GM18909 (cell line): ENCODE measurements at regions not wholly inside any gene's neighbourhood (a gene's known extent, or its start where the extent isn't known, plus 50 kb on each side); places are given as distances from the start of the nearest gene placed in this dataset.
"Not testable (repeated sequence)": the region's sequence is repeated elsewhere in the genome, so short reads cannot be mapped to it uniquely, and the experiment has no call there.

Source experiments
- ATAC-seq: cut with Tn5 transposase; IDR thresholded peaks from one replicate; pipeline ENCODE4 v1.9.1; 2021; ENCODE audit warnings: mild to moderate bottlenecking; ENCODE audit not compliant: unreplicated experiment, poor library complexity

- not testable (repeated sequence) for ATAC-seq
Measured at GRCh38 chr7:82571047-82571446, 127.5 kb upstream of the CACNA2D1 start.

- no peak for ATAC-seq
Measured at GRCh38 chr7:82567841-82568240, 124.3 kb upstream of the CACNA2D1 start.

- no peak for ATAC-seq
Measured at GRCh38 chr7:82567356-82567755, 123.8 kb upstream of the CACNA2D1 start.

- no peak for ATAC-seq
Measured at GRCh38 chr7:82566752-82567151, 123.2 kb upstream of the CACNA2D1 start.

GRCh38 chr7:82562716-82563404 is 119.3 kb upstream of the CACNA2D1 start:
- no peak for ATAC-seq

GRCh38 chr7:82559193-82559805 is 115.7 kb upstream of the CACNA2D1 start:
- peak; percentile 91 for ATAC-seq

GRCh38 chr7:82549616-82550285 is 106.2 kb upstream of the CACNA2D1 start:
- ATAC-seq, result no peak

GRCh38 chr7:82548141-82548688 is 104.6 kb upstream of the CACNA2D1 start:
- ATAC-seq, result no peak

- ATAC-seq, result no peak
Measured at GRCh38 chr7:82542665-82543064, 99.1 kb upstream of the CACNA2D1 start.

GRCh38 chr7:82539969-82540368 is 96.4 kb upstream of the CACNA2D1 start:
- ATAC-seq, result no peak

GRCh38 chr7:82534684-82535083 is 91.1 kb upstream of the CACNA2D1 start:
- ATAC-seq, result no peak

- no peak for ATAC-seq
Measured at GRCh38 chr7:82530361-82530760, 86.8 kb upstream of the CACNA2D1 start.

GRCh38 chr7:82528577-82529310 is 85.2 kb upstream of the CACNA2D1 start:
- ATAC-seq, result no peak

- no peak for ATAC-seq
Measured at GRCh38 chr7:82527851-82528250, 84.3 kb upstream of the CACNA2D1 start.

- no peak for ATAC-seq
Measured at GRCh38 chr7:82521906-82522445, 78.4 kb upstream of the CACNA2D1 start.

- ATAC-seq, result no peak
Measured at GRCh38 chr7:82517050-82517449, 73.5 kb upstream of the CACNA2D1 start.

GRCh38 chr7:82511542-82511941 is 68.0 kb upstream of the CACNA2D1 start:
- ATAC-seq, result no peak

- no peak for ATAC-seq
Measured at GRCh38 chr7:82507976-82508677, 64.5 kb upstream of the CACNA2D1 start.

- no peak for ATAC-seq
Measured at GRCh38 chr7:82507365-82507975, 63.9 kb upstream of the CACNA2D1 start.
